ENCODE measurements at regions not wholly inside any gene's neighbourhood (a gene's known extent, or its start where the extent isn't known, plus 50 kb on each side); places are given as distances from the start of the nearest gene placed in this dataset.

DNA sequence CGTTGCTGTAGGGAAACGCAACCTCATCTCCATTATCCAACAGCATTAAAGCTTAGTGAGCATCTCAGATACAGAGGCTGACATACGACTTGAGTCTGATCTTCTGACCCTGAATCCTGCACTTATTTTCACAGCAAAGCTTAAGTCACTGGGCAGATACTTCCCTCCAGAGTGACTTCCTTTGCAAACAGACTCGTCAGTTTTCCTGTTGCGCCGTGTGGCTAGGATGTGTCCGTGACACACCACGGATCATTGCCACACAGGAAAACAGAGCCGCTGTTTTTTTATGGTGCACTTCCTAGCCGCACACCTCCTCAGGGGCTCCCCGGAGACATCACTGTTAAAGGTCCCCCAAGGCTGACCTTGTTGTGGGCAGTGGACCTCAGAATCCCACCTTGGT is 94.9 kb upstream of the MKI67 start:
- no peak for DNase-seq (ENCODE audit: low read depth, low spot score)

DNA sequence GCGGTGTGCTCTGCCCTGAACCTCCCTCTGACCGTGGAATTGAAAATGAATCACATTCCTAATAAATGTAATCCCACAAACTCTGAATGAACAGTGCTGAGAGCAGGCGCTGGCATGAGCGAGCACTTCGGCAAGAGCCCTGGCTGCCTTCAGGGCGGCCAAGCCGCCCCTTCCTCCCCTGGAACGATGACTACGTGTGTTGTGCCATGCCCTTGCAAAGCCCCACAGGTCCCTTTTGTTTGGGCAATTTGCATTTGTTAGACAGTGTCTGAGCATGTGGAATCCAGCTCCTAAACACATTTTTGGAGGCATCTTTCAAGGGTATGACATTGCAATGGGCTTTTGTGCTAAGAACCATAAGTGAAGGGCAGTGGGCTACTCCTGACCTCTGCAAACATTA is 95.6 kb upstream of the MKI67 start:
- no peak for DNase-seq (ENCODE audit: low read depth, low spot score)

DNA sequence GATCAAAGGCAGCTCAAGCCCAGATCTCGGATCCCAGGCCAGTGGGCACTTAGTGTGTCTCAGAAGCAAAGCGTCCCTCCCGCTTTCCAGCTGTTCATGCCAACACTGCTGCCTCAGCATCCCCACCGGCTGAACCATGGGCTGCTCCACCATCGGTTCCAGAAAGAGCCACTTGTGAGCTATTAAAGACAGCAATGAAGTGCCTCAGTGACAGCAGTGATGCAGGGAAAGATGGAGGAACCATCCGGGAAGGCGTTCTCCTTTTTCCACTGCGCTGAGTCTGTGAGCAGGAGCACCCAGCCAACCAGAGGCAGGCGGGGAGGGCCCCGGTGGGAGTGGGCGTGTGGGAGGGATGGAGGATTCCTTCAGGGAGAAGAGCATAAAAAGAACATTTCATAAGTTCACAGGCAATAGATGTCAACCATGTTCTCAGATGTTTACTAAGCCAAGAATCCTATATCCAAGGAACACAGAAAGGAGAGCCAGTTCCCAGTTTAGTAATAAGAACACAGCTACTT is 96.2 kb upstream of the MKI67 start:
- DNase-seq (ENCODE audit: low read depth, low spot score): no peak

DNA sequence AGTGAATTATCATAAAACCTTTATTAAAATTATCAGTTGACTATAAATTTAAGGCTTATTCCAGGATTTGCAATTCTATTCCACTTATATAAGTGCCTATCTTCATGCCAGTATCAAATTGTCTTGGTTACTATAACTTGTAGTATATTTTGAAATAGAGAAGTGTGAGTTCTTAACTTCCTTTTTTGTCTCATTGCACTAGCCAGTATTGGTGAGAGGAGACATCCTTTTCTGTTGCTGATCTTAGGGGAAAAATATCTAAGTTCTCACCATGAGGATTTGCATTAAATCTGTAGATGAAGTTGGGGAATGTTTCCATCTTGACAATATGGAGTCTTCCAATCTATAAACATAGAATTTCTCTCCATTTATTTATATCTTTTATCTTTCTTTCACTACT is 104.2 kb upstream of the MKI67 start:
- no peak for DNase-seq (ENCODE audit: low read depth, low spot score)

DNA sequence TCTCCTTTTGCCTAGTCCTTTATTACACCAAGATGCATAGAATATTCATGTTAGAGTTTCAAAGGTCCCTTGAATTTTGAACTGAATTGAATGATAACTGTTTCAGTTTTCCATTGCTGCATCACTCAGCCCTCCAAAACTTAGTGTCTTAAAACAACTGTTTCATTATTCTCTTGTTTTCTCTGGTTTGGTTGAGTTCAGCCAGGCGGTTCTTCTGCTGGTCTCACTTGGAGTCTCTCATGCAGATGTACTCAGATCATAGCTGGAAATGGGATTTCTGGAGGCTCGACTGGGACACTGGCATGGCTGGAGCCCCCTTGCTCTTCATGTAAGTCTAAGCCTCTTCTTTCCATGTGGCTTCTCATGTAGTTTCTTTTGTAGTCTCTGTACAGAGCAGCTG is 107.2 kb upstream of the MKI67 start:
- no peak for DNase-seq (ENCODE audit: low read depth, low spot score)

GRCh38 chr10:128237710-128238109 is 111.5 kb upstream of the MKI67 start:
- no peak for DNase-seq (ENCODE audit: low read depth, low spot score)

- no peak for DNase-seq (ENCODE audit: low read depth, low spot score)
These were observed 114.8 kb upstream of the MKI67 start for GRCh38 chr10:128241023-128241422.

- no peak for DNase-seq (ENCODE audit: low read depth, low spot score)
These were observed 116.4 kb upstream of the MKI67 start for GRCh38 chr10:128242641-128243040.

- no peak for DNase-seq (ENCODE audit: low read depth, low spot score)
These were observed 118.8 kb upstream of the MKI67 start for GRCh38 chr10:128245026-128245425.

DNA sequence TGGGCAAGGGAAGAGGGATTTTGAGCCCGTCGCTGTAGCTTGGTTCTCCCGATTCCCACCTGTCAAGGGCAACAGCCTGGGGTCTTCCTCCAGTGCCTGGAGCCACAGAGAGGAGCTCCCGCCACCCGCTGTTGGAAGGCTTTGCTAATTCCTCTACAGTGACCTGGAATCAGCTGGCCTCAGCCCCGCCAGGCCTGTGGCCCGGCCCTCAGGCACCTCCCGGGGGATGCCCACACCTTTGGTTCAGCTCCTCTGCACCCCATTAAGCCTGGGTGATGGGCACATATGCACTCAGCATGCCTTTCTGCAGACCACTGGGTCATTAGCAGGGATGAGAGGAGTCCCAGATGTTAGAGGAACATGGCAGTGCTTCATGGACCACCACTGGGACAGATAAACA is 121.4 kb upstream of the MKI67 start:
- no peak for DNase-seq (ENCODE audit: low read depth, low spot score)

- DNase-seq (ENCODE audit: low read depth, low spot score): no peak
These were observed 128.3 kb upstream of the MKI67 start for GRCh38 chr10:128254476-128254875.

DNA sequence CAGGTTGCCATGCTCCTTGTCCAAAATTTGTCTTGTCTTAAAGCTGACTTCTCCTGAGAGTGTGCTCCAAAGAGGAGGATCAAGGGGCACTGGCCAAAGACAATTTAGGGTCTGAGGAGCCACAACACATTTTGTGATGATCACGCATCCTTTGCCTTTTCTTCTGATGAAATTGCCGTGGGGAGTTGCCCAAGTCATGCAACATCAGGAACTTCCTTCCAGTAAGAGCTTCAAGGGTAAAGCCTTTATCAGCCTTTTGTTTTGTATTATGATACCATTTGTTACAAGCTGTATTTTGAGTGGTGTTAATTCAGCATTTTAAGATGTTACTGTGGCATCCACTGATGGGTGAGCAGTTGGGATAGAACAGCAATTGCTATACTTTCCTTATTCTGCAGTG is 131.2 kb upstream of the MKI67 start:
- DNase-seq (ENCODE audit: low read depth, low spot score): no peak

- DNase-seq (ENCODE audit: low read depth, low spot score): no peak
These were observed 132.3 kb upstream of the MKI67 start for GRCh38 chr10:128258421-128258976.

DNA sequence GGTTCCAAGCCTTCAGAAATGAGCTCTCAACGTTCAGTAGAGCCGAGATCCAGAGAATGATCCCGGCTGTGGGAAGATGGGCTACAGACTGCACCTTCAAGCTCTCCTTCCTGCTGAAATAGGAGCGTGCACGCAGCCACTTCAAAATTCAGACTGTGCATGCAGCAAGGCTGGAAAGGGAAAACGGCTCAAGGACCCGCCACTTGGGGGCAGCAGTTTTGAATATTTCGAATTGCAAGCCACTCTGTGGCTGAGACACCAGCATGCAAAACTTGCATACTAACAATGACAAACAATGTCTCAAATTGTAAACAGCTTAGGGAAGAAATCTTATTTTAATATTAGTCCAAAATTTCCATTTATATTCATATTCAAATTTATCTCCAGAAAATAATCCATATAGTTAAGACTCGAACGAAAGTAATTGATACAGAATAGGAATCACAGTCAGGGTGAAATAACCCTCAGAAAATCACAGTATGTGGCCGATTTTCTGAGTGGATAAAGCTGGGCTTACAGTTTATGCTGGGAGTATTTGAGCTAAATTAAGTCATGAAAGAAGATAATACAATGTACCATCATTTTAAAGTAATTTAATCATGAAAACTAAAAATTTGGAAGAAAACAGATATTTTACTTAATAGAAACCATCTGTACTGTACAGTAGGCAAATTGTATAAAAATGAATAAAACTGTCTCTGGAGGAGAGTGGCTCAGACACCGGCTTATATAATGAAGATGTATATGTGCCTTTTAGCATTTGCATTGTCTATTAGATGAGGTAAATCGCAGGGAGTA is 137.9 kb upstream of the MKI67 start:
- DNase-seq (ENCODE audit: low read depth, low spot score): no peak

DNA sequence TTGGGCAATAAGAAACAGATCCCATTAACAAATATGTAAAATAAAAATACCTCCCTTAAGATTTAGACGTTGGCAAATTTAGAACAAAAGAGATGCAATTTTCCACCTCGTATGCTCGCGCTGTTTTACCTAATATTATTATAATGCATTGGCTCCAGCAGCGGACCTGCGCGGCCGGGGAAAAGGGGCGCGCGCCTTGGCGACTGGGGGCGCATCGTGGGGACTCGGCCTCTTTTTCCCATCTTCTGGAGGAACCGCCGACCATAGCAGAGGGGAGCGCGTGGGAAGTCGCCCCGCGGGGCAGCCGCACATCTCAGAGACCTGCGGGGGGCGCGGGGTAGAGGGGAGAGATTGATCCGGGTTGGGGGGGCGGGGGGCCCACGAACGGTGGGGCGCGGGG is 139.4 kb upstream of the MKI67 start:
- DNase-seq (ENCODE audit: low read depth, low spot score): no peak

DNA sequence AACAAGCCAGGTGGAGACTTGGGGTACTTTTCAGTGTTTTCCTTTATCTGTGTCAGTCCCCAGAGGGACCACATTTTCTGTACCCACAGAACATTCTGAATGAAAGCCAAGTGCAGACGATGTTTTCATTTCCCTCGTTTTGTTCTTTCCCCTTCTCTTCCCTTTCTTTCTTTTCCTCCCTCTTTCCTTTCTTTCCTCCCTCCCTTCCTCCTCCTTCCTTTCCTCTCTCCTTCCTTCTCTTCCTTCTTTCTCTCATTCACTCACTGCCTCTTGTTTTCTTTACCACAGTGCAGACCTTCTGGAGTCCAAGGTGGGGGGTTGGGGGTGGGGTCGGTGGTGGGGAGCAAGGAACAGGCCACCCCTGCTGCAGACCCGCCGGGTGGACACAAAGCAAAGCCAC is 141.4 kb upstream of the MKI67 start:
- DNase-seq (ENCODE audit: low read depth, low spot score): no peak

DNA sequence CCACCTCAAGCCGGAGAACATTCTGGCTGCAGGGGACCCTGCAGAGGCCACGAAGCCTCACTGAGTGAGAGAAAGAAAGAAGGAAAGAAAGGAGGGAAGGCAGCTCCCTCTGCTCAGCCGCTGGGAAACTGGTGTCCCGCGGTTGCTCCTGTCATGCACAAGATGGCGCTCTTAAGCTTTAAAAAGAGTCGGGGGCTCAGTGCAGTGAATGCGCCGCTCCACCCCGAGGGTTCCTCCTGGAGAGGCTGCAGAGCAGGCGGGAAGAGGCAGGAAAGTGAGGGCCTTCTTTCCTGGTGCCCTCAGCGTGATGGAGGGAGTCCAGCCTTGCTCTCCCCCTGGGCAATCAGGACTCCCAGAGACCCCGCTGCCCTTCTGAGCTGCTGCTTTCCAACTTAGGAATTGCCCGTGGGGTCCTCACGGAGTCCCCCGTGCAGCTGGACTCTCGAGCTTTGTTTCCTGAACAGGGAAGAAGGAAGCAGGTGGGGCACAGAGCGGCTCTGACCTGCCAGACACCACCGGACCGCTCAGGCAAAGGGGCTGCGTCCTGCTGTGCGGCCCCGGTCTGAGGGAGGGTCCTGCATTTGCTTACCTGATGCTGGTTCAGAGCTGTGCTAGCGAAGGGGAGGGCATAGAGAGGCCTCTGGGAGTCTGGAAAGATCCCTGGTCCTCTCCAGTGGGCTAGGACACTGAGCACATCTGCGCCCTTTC is 141.9 kb upstream of the MKI67 start:
- DNase-seq (ENCODE audit: low read depth, low spot score): no peak

GRCh38 chr10:128274938-128275337 is 148.7 kb upstream of the MKI67 start:
- DNase-seq (ENCODE audit: low read depth, low spot score): no peak

- DNase-seq (ENCODE audit: low read depth, low spot score): no peak
These were observed 149.4 kb upstream of the MKI67 start for GRCh38 chr10:128275388-128276177.

- DNase-seq (ENCODE audit: low read depth, low spot score): no peak
These were observed 151.1 kb upstream of the MKI67 start for GRCh38 chr10:128277267-128277840.

DNA sequence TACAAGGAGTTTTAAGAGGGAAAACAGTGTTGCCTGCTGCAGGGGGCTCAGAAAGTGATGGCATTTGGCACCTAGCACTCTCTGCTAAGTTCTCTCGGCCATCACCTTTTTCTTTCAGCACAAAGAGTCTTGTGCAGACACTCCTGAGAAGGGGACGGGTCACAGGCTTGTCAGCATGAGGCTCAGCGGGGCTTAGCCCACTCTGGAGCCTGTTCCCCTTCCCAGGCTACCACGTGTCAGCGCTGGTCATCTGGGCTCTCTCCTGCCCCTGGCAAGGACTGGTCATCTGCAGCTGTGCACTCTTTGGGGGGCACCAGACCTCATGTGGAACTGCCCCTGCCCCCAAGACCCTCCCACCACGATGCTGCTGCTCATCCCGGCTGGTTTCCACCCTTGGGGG is 152.1 kb upstream of the MKI67 start:
- no peak for DNase-seq (ENCODE audit: low read depth, low spot score)

DNA sequence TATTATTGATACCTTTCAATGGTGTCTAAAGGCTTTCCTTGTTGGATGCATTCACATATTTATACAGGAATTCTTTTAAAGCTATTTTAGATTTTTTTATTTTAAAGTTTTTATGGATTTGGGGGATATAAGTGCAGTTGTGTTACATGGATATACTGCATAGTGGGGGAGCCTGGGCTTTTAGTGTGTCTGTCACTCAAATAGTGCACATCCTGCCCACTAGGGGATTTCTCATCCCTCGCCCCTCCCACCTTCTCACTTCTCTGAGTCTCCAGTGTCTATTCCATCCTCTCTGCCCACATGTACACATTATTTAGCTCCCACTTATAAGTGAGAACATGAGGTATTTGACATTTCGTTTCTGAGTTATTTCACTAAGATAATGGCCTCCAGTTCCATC is 154.0 kb upstream of the MKI67 start:
- DNase-seq (ENCODE audit: low read depth, low spot score): no peak

Data from activated CD4-positive, CD25-positive, alpha-beta regulatory T cell treated with anti-CD3 and anti-CD28 coated beads, Interleukin-2, amount 50 U/mL, for 16 hours (primary cell).